IPS-NIHi11 (cell line): ENCODE measurements at regions not wholly inside any gene's neighbourhood (a gene's known extent, or its start where the extent isn't known, plus 50 kb on each side); places are given as distances from the start of the nearest gene placed in this dataset.
"Not testable (repeated sequence)": the region's sequence is repeated elsewhere in the genome, so short reads cannot be mapped to it uniquely, and the experiment has no call there.

Source experiments
- DNase-seq: peaks from one replicate; pipeline ENCODE4 v3.0.0; 2012; ENCODE audit warnings: mixed read lengths, low spot score

GRCh38 chr18:25560369-25560768 is 208.4 kb upstream of the ZNF521 start:
- no peak for DNase-seq

- DNase-seq: no peak
Measured at GRCh38 chr18:25557011-25557410, 205.0 kb upstream of the ZNF521 start.

- DNase-seq: no peak
Measured at GRCh38 chr18:25553631-25554263, 201.8 kb upstream of the ZNF521 start.

DNA sequence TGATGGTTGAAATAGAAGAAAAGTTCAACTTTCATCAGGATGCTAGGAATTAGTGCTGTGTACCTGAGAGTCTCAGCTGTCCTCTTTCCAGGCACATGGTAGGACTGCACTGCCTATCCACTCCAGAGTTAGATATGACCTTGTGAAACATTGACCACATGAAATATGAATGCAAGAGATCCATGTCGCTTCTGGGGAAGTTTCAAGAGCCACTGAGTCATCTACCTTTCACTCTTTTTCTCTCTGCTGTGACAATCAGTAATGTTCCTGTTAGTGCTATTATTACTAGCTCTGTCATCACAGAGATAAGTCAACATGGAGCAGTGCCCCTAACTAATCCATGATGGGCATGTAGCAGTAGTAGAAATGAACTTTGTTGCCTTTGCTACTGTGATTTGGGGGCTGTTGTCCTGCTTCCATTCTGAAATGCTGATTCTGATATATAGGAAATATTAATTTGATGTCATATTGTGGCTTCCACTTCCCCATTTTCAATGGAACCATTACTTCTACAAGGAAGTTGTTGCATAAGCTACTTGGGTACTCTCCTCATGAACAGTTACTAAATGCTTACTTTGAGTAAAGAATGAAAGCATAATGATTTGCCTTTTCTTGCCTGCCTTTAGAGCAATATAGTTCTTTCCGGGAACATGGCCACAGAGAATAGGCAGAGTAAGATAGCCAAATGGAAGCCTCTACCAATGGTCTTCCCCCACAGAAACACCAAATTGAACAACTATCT is 192.8 kb upstream of the ZNF521 start:
- no peak for DNase-seq

GRCh38 chr18:25538175-25538922 is 186.4 kb upstream of the ZNF521 start:
- DNase-seq: no peak

DNA sequence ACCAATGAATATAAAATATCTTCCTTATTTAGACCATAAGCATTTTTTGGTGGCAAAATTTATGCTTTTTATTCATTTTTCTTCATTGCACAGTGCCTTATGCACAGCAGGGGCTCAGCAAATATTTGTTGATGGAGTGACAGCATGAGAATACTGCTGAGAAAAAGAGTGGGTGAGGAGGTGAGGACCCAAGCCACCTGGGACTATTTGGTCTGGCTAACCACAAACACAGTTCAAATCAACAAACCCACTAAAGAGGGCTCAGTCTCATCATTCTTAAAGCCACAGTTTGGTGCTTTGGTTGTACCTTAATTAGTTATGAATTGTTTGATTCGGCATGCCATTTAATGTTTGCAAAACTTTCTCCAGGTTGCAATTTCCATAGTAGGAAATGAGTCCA is 183.5 kb upstream of the ZNF521 start:
- DNase-seq: no peak

- no peak for DNase-seq
Measured at GRCh38 chr18:25534401-25534800, 182.4 kb upstream of the ZNF521 start.

DNA sequence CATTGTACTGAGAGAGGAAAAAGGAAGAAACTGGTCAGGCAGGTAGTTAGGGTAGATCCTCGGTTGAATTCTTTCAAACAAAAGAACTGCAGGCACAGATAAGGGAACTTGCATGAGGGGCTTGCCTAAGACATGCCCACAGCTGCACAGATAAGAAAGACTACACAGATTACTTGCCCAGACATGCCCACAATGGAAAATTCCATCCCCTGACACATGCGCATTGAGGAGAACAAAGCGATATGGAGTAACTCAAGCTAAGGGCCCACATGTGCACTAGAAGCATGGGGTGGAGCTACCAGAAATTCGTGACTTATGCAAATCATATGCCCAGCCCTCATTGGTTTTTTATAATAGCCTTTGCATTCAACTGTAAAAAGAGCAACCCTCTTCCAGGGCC is 181.3 kb upstream of the ZNF521 start:
- DNase-seq: no peak

DNA sequence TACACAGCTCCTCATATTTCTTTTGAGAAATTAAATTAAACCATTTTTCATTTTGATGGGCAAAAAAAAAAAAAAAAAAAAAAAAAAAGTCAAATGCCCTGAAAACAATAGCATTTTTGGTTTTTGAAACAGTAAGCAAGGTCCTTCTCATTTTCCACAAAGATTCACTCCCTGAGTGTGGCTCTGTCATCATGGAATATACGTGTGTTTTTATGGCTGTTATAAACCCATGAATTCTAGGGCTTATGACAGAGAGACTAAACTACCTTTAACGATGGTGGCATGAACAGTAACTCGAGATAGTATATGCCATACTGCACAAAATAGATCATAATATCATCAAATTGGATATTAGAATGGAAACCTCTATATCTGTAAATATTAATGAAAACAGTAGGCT is 179.2 kb upstream of the ZNF521 start:
- DNase-seq: no peak

GRCh38 chr18:25525789-25526188 is 173.8 kb upstream of the ZNF521 start:
- not testable (repeated sequence) for DNase-seq

DNA sequence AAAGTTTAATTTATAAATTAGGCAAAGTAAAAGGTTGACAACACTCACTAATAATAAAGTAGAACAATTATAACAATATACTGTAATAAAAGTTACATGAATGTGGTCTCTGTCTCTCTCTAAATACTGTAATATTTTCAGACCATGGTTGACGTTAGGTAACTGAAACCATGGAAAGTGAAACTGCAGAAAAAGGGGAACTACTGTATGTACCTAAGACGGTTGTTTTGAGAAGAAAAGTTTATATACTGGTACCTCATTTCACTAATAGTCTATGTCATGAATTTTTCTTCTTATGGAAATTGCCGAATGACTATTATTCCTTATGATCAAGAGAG is 166.7 kb upstream of the ZNF521 start:
- DNase-seq: no peak

- no peak for DNase-seq
Measured at GRCh38 chr18:25517881-25518715, 166.1 kb upstream of the ZNF521 start.

GRCh38 chr18:25516747-25517498 is 165.0 kb upstream of the ZNF521 start:
- no peak for DNase-seq

GRCh38 chr18:25516121-25516520 is 164.2 kb upstream of the ZNF521 start:
- DNase-seq: no peak

DNA sequence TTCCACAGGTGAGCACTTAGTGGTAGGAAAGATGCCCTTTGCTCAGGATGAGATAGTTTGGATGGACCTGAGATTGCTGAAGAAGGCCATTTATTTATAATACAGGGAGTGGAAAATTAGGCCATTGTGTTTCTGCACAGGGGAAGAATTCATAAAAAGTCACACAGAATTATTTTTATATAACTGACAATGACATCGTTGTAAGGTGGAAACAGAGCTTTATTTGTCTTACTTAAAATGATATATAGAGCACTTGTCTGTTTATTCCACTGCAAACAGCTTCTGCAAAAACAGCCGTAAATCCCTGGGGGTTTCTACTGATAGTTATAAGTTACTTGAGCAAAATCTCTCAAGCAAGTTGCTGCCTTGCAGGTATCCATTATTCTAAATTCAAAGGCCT is 158.1 kb upstream of the ZNF521 start:
- DNase-seq: no peak

GRCh38 chr18:25503567-25504081 is 151.7 kb upstream of the ZNF521 start:
- DNase-seq: peak; percentile 63

GRCh38 chr18:25497151-25497794 is 145.3 kb upstream of the ZNF521 start:
- no peak for DNase-seq

DNA sequence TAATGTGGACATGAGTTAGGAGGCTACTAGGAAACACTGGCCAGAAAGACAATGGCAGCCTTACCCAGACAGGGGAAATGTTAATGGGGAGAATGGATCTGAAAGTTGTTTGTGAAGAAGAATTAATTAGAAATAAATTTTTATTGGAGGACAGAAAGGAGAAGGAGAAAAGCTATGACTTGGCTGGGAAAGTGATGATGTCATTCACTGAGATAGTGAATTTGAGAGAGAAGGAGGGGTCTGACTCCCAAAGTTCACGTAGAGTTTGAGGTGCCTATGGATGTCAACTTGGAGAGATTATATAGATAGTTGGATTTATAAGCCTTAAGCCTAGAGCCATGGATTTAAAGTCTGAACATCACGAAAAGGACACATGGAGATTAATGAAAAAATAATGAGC is 144.6 kb upstream of the ZNF521 start:
- no peak for DNase-seq

- DNase-seq: no peak
Measured at GRCh38 chr18:25495606-25496005, 143.6 kb upstream of the ZNF521 start.

DNA sequence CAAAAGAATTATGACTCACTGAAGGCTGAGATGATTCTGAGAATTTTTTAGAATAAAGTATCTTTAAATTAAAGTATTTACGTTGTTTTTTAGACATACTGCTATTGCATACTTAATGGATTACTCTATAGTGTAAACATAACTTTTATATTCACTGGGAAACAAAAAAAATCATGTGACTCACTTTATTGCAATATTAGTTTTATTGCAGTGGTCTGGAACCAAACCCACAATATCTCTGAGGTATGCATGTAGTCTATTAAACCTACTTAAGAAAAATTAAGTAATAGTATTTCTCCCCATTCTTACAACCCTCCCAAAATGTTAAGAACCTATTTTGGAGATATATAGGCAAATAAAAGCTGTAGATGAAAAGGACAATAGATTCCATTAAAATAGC is 142.9 kb upstream of the ZNF521 start:
- no peak for DNase-seq

DNA sequence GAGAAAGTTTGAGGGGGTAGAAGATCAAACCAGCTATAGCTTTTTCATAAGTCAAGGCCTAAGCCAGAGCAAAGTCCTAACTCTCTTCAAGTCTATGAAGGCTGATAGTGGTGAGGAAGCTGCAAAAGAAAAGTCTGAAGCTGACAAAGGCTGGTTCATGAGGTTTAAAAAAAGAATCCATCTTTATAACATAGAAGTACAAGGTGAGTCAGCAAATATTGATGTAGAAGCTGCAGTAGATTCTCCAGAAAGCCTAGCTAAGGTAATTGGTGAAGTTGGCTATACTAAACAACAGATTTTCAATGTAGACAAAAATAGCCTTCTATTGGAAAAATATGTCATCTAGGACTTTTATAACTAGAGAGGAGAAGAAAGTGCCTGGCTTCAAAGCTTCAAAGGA is 141.4 kb upstream of the ZNF521 start:
- no peak for DNase-seq
